ENCODE measurements at regions not wholly inside any gene's neighbourhood (a gene's known extent, or its start where the extent isn't known, plus 50 kb on each side); places are given as distances from the start of the nearest gene placed in this dataset.

DNA sequence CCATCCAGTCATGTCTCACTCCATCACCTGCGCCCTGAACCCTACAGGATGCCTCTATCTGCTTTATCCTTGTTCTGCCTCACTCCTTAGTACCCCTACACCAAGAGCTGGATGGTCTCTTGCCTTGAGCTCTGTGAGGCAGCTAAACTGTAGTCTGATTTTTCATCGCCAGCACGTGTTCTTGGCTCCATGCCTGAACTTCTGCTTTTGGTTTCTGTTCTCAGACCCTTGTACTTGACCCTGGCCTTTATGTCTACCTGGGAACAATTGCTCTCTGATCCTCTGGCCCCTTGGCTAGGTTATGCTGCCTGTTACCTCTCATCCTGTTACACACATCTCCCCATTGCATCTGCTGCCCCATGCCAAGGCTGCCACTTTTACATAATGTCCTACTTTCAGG lies 318.0 kb upstream of the LMCD1 start:
- Histone ChIP-seq H3K4me1 (ENCODE audit: control insufficient read depth, extremely low read depth, insufficient read depth, low read length) (no peaks in the 10 kb centered on the region), H3K79me2 (ENCODE audit: control insufficient read depth, insufficient read depth, low read length) (no peaks in the 10 kb centered on the region), H3K9me3 (replicated peaks; ENCODE audit: control insufficient read depth, insufficient read depth, low read length) (no peaks in the 10 kb centered on the region), H2AFZ (ENCODE audit: low read depth, low read length) (no peak overlapping the region), H3K27ac (ENCODE audit: insufficient read depth, low read depth, low read length) (no peak overlapping the region), H4K20me1 (replicated peaks; ENCODE audit: control insufficient read depth, extremely low read depth, insufficient read depth, low read length) (no peaks in the 10 kb centered on the region), H3K36me3 (ENCODE audit: control insufficient read depth in 2 of 2, extremely low read depth in 1 of 2, insufficient read depth in 2 of 2, low read length in 2 of 2) (no peaks in the 10 kb centered on the region), H3K27me3 (ENCODE audit: control insufficient read depth in 2 of 2, insufficient read depth in 2 of 2, low read length in 2 of 2) (no peaks in the 10 kb centered on the region), H3K4me2 (ENCODE audit: insufficient read depth, low read length) (no peak overlapping the region), H3K9me1 (replicated peaks; ENCODE audit: control insufficient read depth, extremely low read depth, insufficient read depth, low read length) (no peaks in the 10 kb centered on the region), H3K4me3 (replicated peaks in 1 of 3; ENCODE audit: insufficient read depth in 1 of 3, low read depth in 1 of 3, low read length in 3 of 3) (no peak overlapping the region), H3K9ac (replicated peaks; ENCODE audit: extremely low read depth, insufficient read depth, low read length) (no peak overlapping the region)
- intact Hi-C loops (cut with micrococcal nuclease), result no loop called here
- ChIA-PET POLR2A (no interaction called here), CTCF (no interaction called here)
- BruUV-seq (replicated peaks), result no TSS peak
- DNase-seq (ENCODE audit: low read depth, low spot score) (no peak), FAIRE-seq (no peak)
- dilution Hi-C loops (cut with MboI; ENCODE audit: extremely low pct_ligation_motif_present, low sequenced_read_pairs), result no loop called here
- TF ChIP-seq FOS (IDR thresholded peaks at IDR 0.05; ENCODE audit: borderline replicate concordance, insufficient read depth, low read length), result no peak
- no peak for TF ChIP-seq JUN (IDR thresholded peaks at IDR 0.05; ENCODE audit: borderline replicate concordance, insufficient read depth, insufficient read length, low read depth)
- TF ChIP-seq, protein P1, sequence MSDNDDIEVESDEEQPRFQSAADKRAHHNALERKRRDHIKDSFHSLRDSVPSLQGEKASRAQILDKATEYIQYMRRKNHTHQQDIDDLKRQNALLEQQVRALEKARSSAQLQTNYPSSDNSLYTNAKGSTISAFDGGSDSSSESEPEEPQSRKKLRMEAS (IDR thresholded peaks at IDR 0.05; ENCODE audit: insufficient read depth, insufficient read length), result no peak
- no peak for TF ChIP-seq POLR2A (IDR thresholded peaks at IDR 0.05; ENCODE audit: low read depth, low read length)
- no peak for TF ChIP-seq EZH2 (IDR thresholded peaks at IDR 0.05; ENCODE audit: borderline replicate concordance, low read depth, low read length, severe bottlenecking)
- TF ChIP-seq GATA2 (IDR thresholded peaks at IDR 0.05; ENCODE audit: insufficient read depth, insufficient read length, low read depth, low read length), result no peak
- no peak for TF ChIP-seq MYC (IDR thresholded peaks at IDR 0.05; ENCODE audit: low read depth, low read length)
- TF ChIP-seq, protein P2, sequence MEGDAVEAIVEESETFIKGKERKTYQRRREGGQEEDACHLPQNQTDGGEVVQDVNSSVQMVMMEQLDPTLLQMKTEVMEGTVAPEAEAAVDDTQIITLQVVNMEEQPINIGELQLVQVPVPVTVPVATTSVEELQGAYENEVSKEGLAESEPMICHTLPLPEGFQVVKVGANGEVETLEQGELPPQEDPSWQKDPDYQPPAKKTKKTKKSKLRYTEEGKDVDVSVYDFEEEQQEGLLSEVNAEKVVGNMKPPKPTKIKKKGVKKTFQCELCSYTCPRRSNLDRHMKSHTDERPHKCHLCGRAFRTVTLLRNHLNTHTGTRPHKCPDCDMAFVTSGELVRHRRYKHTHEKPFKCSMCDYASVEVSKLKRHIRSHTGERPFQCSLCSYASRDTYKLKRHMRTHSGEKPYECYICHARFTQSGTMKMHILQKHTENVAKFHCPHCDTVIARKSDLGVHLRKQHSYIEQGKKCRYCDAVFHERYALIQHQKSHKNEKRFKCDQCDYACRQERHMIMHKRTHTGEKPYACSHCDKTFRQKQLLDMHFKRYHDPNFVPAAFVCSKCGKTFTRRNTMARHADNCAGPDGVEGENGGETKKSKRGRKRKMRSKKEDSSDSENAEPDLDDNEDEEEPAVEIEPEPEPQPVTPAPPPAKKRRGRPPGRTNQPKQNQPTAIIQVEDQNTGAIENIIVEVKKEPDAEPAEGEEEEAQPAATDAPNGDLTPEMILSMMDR (IDR thresholded peaks at IDR 0.05; ENCODE audit: extremely low read depth in 1 of 2, insufficient read depth in 1 of 2, low read depth in 1 of 2, low read length in 2 of 2), result no peak
- TF ChIP-seq POLR2AphosphoS5 (IDR thresholded peaks at IDR 0.05; ENCODE audit: insufficient read depth, low read depth, low read length), result no peak

Measured in endothelial cell of umbilical vein (primary cell).